ENCODE measurements at regions not wholly inside any gene's neighbourhood (a gene's known extent, or its start where the extent isn't known, plus 50 kb on each side); places are given as distances from the start of the nearest gene placed in this dataset.

- TF ChIP-seq POLR2A (IDR thresholded peaks at IDR 0.05; ENCODE audit: low read depth, low read length), result no peak
- DNase-seq (ENCODE audit: insufficient read length, low spot score), result no peak
- no peak for FAIRE-seq
Measured at GRCh38 chrX:45740291-45740690, 539.6 kb upstream of the DIPK2B start.

- no peak for DNase-seq (ENCODE audit: insufficient read length, low spot score)
- no peak for TF ChIP-seq POLR2A (IDR thresholded peaks at IDR 0.05; ENCODE audit: low read depth, low read length)
- FAIRE-seq, result no peak
Measured at GRCh38 chrX:45735571-45735970, 534.9 kb upstream of the DIPK2B start.

GRCh38 chrX:45731448-45731847, 530.8 kb upstream of the DIPK2B start:
- FAIRE-seq (no peak), DNase-seq (ENCODE audit: insufficient read length, low spot score) (no peak)
- no peak for TF ChIP-seq POLR2A (IDR thresholded peaks at IDR 0.05; ENCODE audit: low read depth, low read length)

GRCh38 chrX:45727761-45728160, 527.1 kb upstream of the DIPK2B start:
- no peak for TF ChIP-seq POLR2A (IDR thresholded peaks at IDR 0.05; ENCODE audit: low read depth, low read length)
- no peak for FAIRE-seq
- no peak for DNase-seq (ENCODE audit: insufficient read length, low spot score)

DNA sequence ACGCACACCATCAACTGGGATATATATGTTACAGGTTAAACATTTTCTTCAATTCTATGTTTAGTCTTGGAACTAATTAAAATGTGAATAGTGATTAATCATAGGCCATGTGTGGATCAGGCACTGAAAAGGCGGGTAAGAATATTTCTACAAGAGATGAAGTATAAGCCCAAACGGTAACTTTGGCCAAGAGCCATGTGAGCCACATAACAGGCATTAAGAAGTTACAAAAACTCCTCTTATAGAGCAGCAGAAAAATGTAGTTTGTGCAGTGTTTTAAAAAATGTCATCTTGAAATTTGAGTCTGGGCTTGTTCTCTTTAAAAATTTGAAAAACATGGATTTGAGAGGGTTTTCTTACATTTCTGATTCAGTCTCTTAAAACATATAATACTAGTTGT, 521.8 kb upstream of the DIPK2B start:
- TF ChIP-seq POLR2A (IDR thresholded peaks at IDR 0.05; ENCODE audit: low read depth, low read length), result no peak
- FAIRE-seq, result no peak
- DNase-seq (ENCODE audit: insufficient read length, low spot score), result no peak

GRCh38 chrX:45719751-45720501, 519.2 kb upstream of the DIPK2B start:
- FAIRE-seq, result no peak
- no peak for TF ChIP-seq POLR2A (IDR thresholded peaks at IDR 0.05; ENCODE audit: low read depth, low read length)
- no peak for DNase-seq (ENCODE audit: insufficient read length, low spot score)

- DNase-seq (ENCODE audit: insufficient read length, low spot score) (no peak), FAIRE-seq (no peak)
- no peak for TF ChIP-seq POLR2A (IDR thresholded peaks at IDR 0.05; ENCODE audit: low read depth, low read length)
Measured at GRCh38 chrX:45718676-45719075, 518.0 kb upstream of the DIPK2B start.

- no peak for TF ChIP-seq POLR2A (IDR thresholded peaks at IDR 0.05; ENCODE audit: low read depth, low read length)
- no peak for FAIRE-seq
- no peak for DNase-seq (ENCODE audit: insufficient read length, low spot score)
Measured at GRCh38 chrX:45716750-45717149, 516.1 kb upstream of the DIPK2B start.

- FAIRE-seq, result no peak
- no peak for DNase-seq (ENCODE audit: insufficient read length, low spot score)
- TF ChIP-seq POLR2A (IDR thresholded peaks at IDR 0.05; ENCODE audit: low read depth, low read length), result peak; percentile 19; the same call in 1 of the 2 replicates
Measured at GRCh38 chrX:45715748-45716147, 515.1 kb upstream of the DIPK2B start.

GRCh38 chrX:45714866-45715265, 514.2 kb upstream of the DIPK2B start:
- no peak for TF ChIP-seq POLR2A (IDR thresholded peaks at IDR 0.05; ENCODE audit: low read depth, low read length)
- no peak for FAIRE-seq
- no peak for DNase-seq (ENCODE audit: insufficient read length, low spot score)

- FAIRE-seq, result no peak
- no peak for DNase-seq (ENCODE audit: insufficient read length, low spot score)
- no peak for TF ChIP-seq POLR2A (IDR thresholded peaks at IDR 0.05; ENCODE audit: low read depth, low read length)
Measured at GRCh38 chrX:45712067-45712466, 511.4 kb upstream of the DIPK2B start.

- DNase-seq (ENCODE audit: insufficient read length, low spot score) (no peak), FAIRE-seq (no peak)
- no peak for TF ChIP-seq POLR2A (IDR thresholded peaks at IDR 0.05; ENCODE audit: low read depth, low read length)
Measured at GRCh38 chrX:45711231-45711630, 510.6 kb upstream of the DIPK2B start.

- peak; percentile 15 for FAIRE-seq
- no peak for TF ChIP-seq POLR2A (IDR thresholded peaks at IDR 0.05; ENCODE audit: low read depth, low read length)
- no peak for DNase-seq (ENCODE audit: insufficient read length, low spot score)
Measured at GRCh38 chrX:45710081-45710801, 509.6 kb upstream of the DIPK2B start.

DNA sequence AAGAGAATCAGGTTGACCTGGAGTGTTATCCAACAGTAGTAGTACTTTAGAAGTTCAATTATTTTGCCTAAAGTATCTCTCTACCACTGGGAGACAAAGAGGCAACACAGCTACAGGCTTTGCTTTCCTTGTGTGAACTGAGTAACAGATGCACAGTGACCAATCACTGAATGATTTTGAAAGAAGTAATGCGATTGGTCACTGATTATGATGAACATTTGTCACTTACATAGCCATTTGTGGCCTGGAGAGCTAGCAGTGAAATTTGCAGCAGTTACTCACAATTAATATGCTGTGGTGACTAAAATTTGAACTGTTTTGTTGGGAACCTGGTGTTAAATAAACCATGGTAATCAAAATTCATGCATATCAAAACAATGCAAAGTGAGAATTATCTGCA, 508.7 kb upstream of the DIPK2B start:
- FAIRE-seq (no peak), DNase-seq (ENCODE audit: insufficient read length, low spot score) (no peak)
- TF ChIP-seq POLR2A (IDR thresholded peaks at IDR 0.05; ENCODE audit: low read depth, low read length), result no peak

- no peak for FAIRE-seq
- DNase-seq (ENCODE audit: insufficient read length, low spot score), result no peak
- TF ChIP-seq POLR2A (IDR thresholded peaks at IDR 0.05; ENCODE audit: low read depth, low read length), result no peak
Measured at GRCh38 chrX:45699158-45699557, 498.5 kb upstream of the DIPK2B start.

Data from H54 (cell line).